GM12878 (cell line): ENCODE measurements at regions not wholly inside any gene's neighbourhood (a gene's known extent, or its start where the extent isn't known, plus 50 kb on each side); places are given as distances from the start of the nearest gene placed in this dataset.

Source experiments
- ATAC-seq: fragments of 200-7000 bp; cut with Tn5 transposase; 3 replicates; pipeline ENCODE4 v1.9.1; 2020; ENCODE audit warnings: mild to moderate bottlenecking, moderate library complexity
- BruUV-seq: library from RNA; stranded (reverse); fragments of 400-500 nt; replicated peaks from 2 replicates; lab custom pipeline; 2021; lab: Mats Ljungman, UMichigan
- CTCF ChIA-PET: fragments of 300-600 bp; sonication (Branson Sonifier 250); formaldehyde crosslinking; extraction: SDS; loops from one replicate; lab custom pipeline; 2021; ENCODE audit warnings: inconsistent platforms; lab: Yijun Ruan, JAX
- POLR2A ChIA-PET: fragments of 350-600 bp; formaldehyde crosslinking; extraction: SDS; loops from one replicate; lab custom pipeline; 2021; ENCODE audit warnings: inconsistent platforms; lab: Charles Lee
- RAD21 ChIA-PET: fragments of 300-600 bp; sonication (Branson Sonifier 250); formaldehyde crosslinking; loops from one replicate; lab custom pipeline; 2023; ENCODE audit warnings: antibody characterized with exemption; ENCODE audit not compliant: unreplicated experiment; lab: Charles Lee
- SMC1A ChIA-PET: fragments of 300-600 bp; sonication (Branson Sonifier 250); formaldehyde crosslinking; loops from one replicate; lab custom pipeline; 2023; ENCODE audit not compliant: unreplicated experiment, uncharacterized antibody; lab: Charles Lee
- DNase-seq: peaks from one replicate; pipeline ENCODE4 v3.0.0-alpha.2; 2011; ENCODE audit warnings: low read depth, low spot score
- FAIRE-seq: peaks from 3 replicates; lab custom pipeline; 2011; peaks lifted over from hg19 to GRCh38; lab: Jason Lieb, UNC
- H2AFZ ChIP-seq: 2 replicates; pipeline ENCODE4 v1.6.0; 2011; ENCODE audit warnings: low read depth, low read length, control low read depth; ENCODE audit not compliant: control insufficient read depth
- H3K27ac ChIP-seq: 2 replicates; pipeline ENCODE4 v1.5.1; 2011; ENCODE audit warnings: control low read depth; ENCODE audit not compliant: control insufficient read depth, insufficient read depth
- H3K27me3 ChIP-seq, 2 experiments: replicated peaks in 1 of 2; 2 replicates each; pipeline versions ENCODE4 v1.6.0 to v1.6.1; 2011; ENCODE audit warnings: low read length in 1 of 2; ENCODE audit not compliant: control insufficient read depth in 2 of 2, insufficient read depth in 2 of 2
- H3K36me3 ChIP-seq, 2 experiments: 2 replicates each; pipeline ENCODE4 v1.5.1; 2011; ENCODE audit warnings: low read length in 1 of 2; ENCODE audit not compliant: control insufficient read depth in 2 of 2, insufficient read depth in 2 of 2
- H3K4me1 ChIP-seq: 2 replicates; pipeline ENCODE4 v1.6.1; 2011; ENCODE audit warnings: mild to moderate bottlenecking, low read length, moderate library complexity, mixed read lengths; ENCODE audit not compliant: control insufficient read depth, insufficient read depth
- H3K4me2 ChIP-seq: 2 replicates; pipeline ENCODE4 v1.6.0; 2011; ENCODE audit warnings: control low read depth; ENCODE audit not compliant: control insufficient read depth, insufficient read depth
- H3K4me3 ChIP-seq: fragments of 200-600 bp; sonication (generic); 2 replicates; pipeline ENCODE4 v1.5.1; 2016
- H3K79me2 ChIP-seq: 2 replicates; pipeline ENCODE4 v1.6.0; 2011; ENCODE audit warnings: low read length; ENCODE audit not compliant: control insufficient read depth, insufficient read depth
- H3K9ac ChIP-seq: 2 replicates; pipeline ENCODE4 v1.8.0; 2011; ENCODE audit warnings: low read length, control low read depth, mixed read lengths; ENCODE audit not compliant: control insufficient read depth, insufficient read depth
- H3K9me3 ChIP-seq: replicated peaks from 3 replicates; pipeline ENCODE4 v1.5.1; 2011; ENCODE audit warnings: mild to moderate bottlenecking, low read length; ENCODE audit not compliant: control insufficient read depth, insufficient read depth
- H4K20me1 ChIP-seq: 2 replicates; pipeline ENCODE4 v1.6.0; 2011; ENCODE audit not compliant: control insufficient read depth, insufficient read depth
- BCL11A ChIP-seq: IDR thresholded peaks from 2 replicates; pipeline ENCODE4 v1.6.1; 2011; ENCODE audit warnings: low read depth, low read length
- CHD4 ChIP-seq: fragments of 200-600 bp; sonication (generic); IDR thresholded peaks from 2 replicates; pipeline ENCODE4 v1.6.1; 2016; ENCODE audit warnings: mild to moderate bottlenecking
- EP300 ChIP-seq, 2 experiments: fragments of 150-350 bp in 1 of 2; IDR thresholded peaks; 2 replicates each; pipeline ENCODE4 v1.6.1; 2011 to 2012; ENCODE audit warnings: low read depth in 2 of 2, low read length in 2 of 2, borderline replicate concordance in 1 of 2, improper control_type of control experiment in 1 of 2, inconsistent platforms in 1 of 2; ENCODE audit not compliant: control insufficient read depth in 1 of 2
- ETV6 ChIP-seq, 2 experiments: fragments of 450-650 bp in 1 of 2; IDR thresholded peaks in 1 of 2; conservative IDR thresholded peaks in 1 of 2; 2 replicates each; pipeline ENCODE4 v1.6.1; 2014; ENCODE audit warnings: antibody characterized with exemption in 1 of 2, borderline replicate concordance in 1 of 2, low read depth in 1 of 2, mild to moderate bottlenecking in 1 of 2, moderate library complexity in 1 of 2
- MYB ChIP-seq: fragments of 150-350 bp; IDR thresholded peaks from 2 replicates; pipeline ENCODE4 v1.6.1; 2014; ENCODE audit warnings: mild to moderate bottlenecking, low read depth, low read length, borderline replicate concordance
- PAX5 ChIP-seq: IDR thresholded peaks from 2 replicates; pipeline ENCODE4 v1.6.1; 2011; ENCODE audit warnings: low read depth, low read length, borderline replicate concordance
- WGBS: methylation state at CpG from one replicate; pipeline ENCODE4 v1.1.6; 2016; ENCODE audit warnings: low lambda C conversion rate; ENCODE audit not compliant: insufficient replicate concordance, insufficient coverage; ENCODE audit errors: missing lambda C conversion rate; 5-methylcytosine and 5-hydroxymethylcytosine counted together
- in situ Hi-C: fragments of 300-500 bp; cut with MboI; formaldehyde crosslinking; loops from 9 replicates; pipeline ENCODE4 v1.14.3; 2018; ENCODE audit warnings: mixed read lengths
- intact Hi-C: fragments of 100-400 bp; cut with micrococcal nuclease; formaldehyde crosslinking; loops from one replicate; pipeline ENCODE4 v1.14.2; 2022; ENCODE audit not compliant: unreplicated experiment
- TF ChIP-seq, protein P1 (sequence below): fragments of 450-650 bp; IDR thresholded peaks from 2 replicates; pipeline ENCODE4 v1.6.1; 2017; ENCODE audit warnings: mild to moderate bottlenecking, moderate library complexity
- TF ChIP-seq, protein P2 (sequence below): fragments of 450-650 bp; IDR thresholded peaks from 2 replicates; pipeline ENCODE4 v1.6.1; 2017; ENCODE audit warnings: low read depth, mild to moderate bottlenecking, moderate library complexity
- TF ChIP-seq, protein P3 (sequence below): fragments of 450-650 bp; formaldehyde crosslinking; IDR thresholded peaks from 2 replicates; pipeline ENCODE4 v1.4.0; 2020; ENCODE audit warnings: mild to moderate bottlenecking, moderate library complexity

DNA sequence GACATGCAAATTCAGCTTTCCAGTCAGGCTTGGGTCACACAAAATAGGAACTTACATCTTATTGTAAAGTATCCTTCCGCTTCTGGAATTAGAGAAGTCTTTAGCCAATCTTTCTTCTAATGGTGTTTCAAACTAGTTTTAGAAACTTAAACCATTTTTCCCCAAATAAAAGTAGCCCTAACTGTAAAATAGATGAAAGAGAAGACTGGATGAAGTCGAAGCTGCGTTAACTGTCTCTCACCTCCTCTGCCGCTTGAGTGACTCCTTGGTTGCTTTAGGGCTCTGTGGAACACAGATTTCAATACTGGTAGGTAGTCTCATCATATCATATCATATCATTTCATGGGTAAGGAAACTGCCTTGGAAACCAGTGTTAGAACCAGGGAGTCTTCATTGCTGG is 498.4 kb downstream of the XIRP2 start:
- intact Hi-C loops (no loop called here), in situ Hi-C loops (no loop called here)
- no peak overlapping the region for H3K4me3 ChIP-seq
- H3K4me2 ChIP-seq: no peak overlapping the region
- DNase-seq: no peak
- no peaks in the 10 kb centered on the region for H4K20me1 ChIP-seq
- no peak overlapping the region for H3K9ac ChIP-seq
- POLR2A ChIA-PET: no interaction called here
- SMC1A ChIA-PET: no interaction called here
- H3K27me3 ChIP-seq: no peaks in the 10 kb centered on the region
- no peaks in the 10 kb centered on the region for H3K9me3 ChIP-seq
- no peak for FAIRE-seq
- H3K79me2 ChIP-seq: no peaks in the 10 kb centered on the region
- RAD21 ChIA-PET: no interaction called here
- BruUV-seq: no TSS peak
- TF ChIP-seq PAX5 (no peak), ETV6 (conservative IDR thresholded peaks at IDR 0.05 in 1 of 2, IDR thresholded peaks at IDR 0.05 in 1 of 2; ENCODE audit: borderline replicate concordance in 1 of 2, low read depth in 1 of 2) (no peak), CHD4 (no peak), MYB (no peak), BCL11A (no peak), EP300 (IDR thresholded peaks at IDR 0.05; ENCODE audit: borderline replicate concordance in 1 of 2, control insufficient read depth in 1 of 2, low read depth in 2 of 2, low read length in 2 of 2) (no peak)
- TF ChIP-seq, protein P1, sequence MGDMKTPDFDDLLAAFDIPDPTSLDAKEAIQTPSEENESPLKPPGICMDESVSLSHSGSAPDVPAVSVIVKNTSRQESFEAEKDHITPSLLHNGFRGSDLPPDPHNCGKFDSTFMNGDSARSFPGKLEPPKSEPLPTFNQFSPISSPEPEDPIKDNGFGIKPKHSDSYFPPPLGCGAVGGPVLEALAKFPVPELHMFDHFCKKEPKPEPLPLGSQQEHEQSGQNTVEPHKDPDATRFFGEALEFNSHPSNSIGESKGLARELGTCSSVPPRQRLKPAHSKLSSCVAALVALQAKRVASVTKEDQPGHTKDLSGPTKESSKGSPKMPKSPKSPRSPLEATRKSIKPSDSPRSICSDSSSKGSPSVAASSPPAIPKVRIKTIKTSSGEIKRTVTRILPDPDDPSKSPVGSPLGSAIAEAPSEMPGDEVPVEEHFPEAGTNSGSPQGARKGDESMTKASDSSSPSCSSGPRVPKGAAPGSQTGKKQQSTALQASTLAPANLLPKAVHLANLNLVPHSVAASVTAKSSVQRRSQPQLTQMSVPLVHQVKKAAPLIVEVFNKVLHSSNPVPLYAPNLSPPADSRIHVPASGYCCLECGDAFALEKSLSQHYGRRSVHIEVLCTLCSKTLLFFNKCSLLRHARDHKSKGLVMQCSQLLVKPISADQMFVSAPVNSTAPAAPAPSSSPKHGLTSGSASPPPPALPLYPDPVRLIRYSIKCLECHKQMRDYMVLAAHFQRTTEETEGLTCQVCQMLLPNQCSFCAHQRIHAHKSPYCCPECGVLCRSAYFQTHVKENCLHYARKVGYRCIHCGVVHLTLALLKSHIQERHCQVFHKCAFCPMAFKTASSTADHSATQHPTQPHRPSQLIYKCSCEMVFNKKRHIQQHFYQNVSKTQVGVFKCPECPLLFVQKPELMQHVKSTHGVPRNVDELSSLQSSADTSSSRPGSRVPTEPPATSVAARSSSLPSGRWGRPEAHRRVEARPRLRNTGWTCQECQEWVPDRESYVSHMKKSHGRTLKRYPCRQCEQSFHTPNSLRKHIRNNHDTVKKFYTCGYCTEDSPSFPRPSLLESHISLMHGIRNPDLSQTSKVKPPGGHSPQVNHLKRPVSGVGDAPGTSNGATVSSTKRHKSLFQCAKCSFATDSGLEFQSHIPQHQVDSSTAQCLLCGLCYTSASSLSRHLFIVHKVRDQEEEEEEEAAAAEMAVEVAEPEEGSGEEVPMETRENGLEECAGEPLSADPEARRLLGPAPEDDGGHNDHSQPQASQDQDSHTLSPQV: no peak
- TF ChIP-seq, protein P2, sequence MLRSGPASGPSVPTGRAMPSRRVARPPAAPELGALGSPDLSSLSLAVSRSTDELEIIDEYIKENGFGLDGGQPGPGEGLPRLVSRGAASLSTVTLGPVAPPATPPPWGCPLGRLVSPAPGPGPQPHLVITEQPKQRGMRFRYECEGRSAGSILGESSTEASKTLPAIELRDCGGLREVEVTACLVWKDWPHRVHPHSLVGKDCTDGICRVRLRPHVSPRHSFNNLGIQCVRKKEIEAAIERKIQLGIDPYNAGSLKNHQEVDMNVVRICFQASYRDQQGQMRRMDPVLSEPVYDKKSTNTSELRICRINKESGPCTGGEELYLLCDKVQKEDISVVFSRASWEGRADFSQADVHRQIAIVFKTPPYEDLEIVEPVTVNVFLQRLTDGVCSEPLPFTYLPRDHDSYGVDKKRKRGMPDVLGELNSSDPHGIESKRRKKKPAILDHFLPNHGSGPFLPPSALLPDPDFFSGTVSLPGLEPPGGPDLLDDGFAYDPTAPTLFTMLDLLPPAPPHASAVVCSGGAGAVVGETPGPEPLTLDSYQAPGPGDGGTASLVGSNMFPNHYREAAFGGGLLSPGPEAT: no peak
- TF ChIP-seq, protein P3, sequence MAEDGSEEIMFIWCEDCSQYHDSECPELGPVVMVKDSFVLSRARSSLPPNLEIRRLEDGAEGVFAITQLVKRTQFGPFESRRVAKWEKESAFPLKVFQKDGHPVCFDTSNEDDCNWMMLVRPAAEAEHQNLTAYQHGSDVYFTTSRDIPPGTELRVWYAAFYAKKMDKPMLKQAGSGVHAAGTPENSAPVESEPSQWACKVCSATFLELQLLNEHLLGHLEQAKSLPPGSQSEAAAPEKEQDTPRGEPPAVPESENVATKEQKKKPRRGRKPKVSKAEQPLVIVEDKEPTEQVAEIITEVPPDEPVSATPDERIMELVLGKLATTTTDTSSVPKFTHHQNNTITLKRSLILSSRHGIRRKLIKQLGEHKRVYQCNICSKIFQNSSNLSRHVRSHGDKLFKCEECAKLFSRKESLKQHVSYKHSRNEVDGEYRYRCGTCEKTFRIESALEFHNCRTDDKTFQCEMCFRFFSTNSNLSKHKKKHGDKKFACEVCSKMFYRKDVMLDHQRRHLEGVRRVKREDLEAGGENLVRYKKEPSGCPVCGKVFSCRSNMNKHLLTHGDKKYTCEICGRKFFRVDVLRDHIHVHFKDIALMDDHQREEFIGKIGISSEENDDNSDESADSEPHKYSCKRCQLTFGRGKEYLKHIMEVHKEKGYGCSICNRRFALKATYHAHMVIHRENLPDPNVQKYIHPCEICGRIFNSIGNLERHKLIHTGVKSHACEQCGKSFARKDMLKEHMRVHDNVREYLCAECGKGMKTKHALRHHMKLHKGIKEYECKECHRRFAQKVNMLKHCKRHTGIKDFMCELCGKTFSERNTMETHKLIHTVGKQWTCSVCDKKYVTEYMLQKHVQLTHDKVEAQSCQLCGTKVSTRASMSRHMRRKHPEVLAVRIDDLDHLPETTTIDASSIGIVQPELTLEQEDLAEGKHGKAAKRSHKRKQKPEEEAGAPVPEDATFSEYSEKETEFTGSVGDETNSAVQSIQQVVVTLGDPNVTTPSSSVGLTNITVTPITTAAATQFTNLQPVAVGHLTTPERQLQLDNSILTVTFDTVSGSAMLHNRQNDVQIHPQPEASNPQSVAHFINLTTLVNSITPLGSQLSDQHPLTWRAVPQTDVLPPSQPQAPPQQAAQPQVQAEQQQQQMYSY (CRISPR knock-in tag): no peak
- H3K4me1 ChIP-seq: no peaks in the 10 kb centered on the region
- WGBS: 9% methylated on average over 4 of the region's 4 CpGs
- no peaks in the 10 kb centered on the region for H3K36me3 ChIP-seq
- ATAC-seq: no peak
- CTCF ChIA-PET: no interaction called here
- no peak overlapping the region for H3K27ac ChIP-seq
- H2AFZ ChIP-seq: no peak overlapping the region
